ENCODE measurements at regions not wholly inside any gene's neighbourhood (a gene's known extent, or its start where the extent isn't known, plus 50 kb on each side); places are given as distances from the start of the nearest gene placed in this dataset.

DNA sequence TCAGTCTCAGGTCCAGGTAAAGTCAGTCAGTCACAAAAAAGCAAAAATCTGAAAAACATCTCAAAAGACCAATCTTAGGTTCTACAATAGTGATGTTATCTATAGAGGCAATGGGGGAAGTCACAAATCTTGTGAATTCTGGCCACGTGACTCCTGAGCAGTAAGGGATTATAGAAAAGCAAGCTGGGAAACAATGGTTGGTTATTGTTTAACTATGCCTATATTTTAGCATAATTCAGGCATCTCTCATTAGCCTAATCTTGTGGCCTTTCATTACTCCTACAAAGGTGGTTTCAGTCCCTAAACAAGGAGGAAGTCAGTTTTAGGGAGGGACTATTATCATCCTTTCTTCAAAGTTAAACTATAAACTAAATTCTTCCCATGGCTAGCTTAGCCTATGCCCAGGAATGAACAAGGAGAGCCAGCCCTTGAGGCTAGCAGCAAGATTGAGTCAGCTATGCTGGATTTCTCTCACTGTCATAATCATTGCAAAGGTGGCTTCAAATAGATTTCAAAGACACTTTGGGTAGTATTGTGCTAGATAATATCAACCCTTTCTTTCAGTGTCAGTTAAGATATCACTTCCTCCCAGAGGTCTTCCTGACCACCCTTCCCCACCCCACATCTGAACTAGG is 56.4 kb upstream of the ITGA6 start:
- CTCF ChIA-PET = no interaction called here
- 18% methylated on average over 1 of the region's 1 CpG for WGBS (ENCODE audit: missing lambda C conversion rate)
- H3K4me3 ChIP-seq = no peak overlapping the region
- H3K4me1 ChIP-seq = peaks cover 6% of the 10 kb centered on the region; the same call in 2 of the 3 replicates
- no peak overlapping the region for H3K27ac ChIP-seq
- no peak overlapping the region for H3K4me2 ChIP-seq
- FAIRE-seq (no peak), DNase-seq (ENCODE audit: low read depth in 1 of 2, low spot score in 1 of 2) (no peak), ATAC-seq (no peak)
- TF ChIP-seq BHLHE40 (IDR thresholded peaks at IDR 0.05; ENCODE audit: low read depth, low read length) (no peak), HEYL (CRISPR knock-in tag; IDR thresholded peaks at IDR 0.05) (no peak), TFCP2L1 (CRISPR knock-in tag; IDR thresholded peaks at IDR 0.05) (no peak)
- TF ChIP-seq, protein P1, sequence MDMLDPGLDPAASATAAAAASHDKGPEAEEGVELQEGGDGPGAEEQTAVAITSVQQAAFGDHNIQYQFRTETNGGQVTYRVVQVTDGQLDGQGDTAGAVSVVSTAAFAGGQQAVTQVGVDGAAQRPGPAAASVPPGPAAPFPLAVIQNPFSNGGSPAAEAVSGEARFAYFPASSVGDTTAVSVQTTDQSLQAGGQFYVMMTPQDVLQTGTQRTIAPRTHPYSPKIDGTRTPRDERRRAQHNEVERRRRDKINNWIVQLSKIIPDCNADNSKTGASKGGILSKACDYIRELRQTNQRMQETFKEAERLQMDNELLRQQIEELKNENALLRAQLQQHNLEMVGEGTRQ (IDR thresholded peaks at IDR 0.05) = no peak
- TF ChIP-seq, protein P2, sequence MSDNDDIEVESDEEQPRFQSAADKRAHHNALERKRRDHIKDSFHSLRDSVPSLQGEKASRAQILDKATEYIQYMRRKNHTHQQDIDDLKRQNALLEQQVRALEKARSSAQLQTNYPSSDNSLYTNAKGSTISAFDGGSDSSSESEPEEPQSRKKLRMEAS (IDR thresholded peaks at IDR 0.05) = no peak
- POLR2A ChIA-PET = no interaction called here
- H3K9me3 ChIP-seq = peaks cover 9% of the 10 kb centered on the region; the same call in 1 of the 3 replicates

DNA sequence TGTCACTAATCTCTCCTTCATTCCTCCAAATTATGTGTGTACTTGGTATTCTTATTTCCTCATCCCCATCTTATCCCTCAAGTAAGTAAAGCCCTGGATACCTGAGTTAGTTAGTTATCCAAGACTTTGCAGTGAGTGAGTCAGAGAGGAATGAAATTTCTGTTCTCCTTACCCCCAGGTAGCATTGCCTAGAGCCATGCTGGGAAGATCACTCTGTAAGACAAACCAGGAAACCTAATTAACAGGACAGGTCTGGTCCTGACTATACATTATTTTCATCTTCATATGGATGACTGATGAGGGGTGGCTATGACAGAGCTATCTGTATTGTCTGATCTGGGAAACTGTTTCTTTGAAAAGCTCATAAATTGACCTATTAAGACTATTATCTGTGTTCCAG is 55.0 kb upstream of the ITGA6 start:
- Histone ChIP-seq H3K9me3 (peaks cover 9% of the 10 kb centered on the region; the same call in 1 of the 3 replicates), H3K4me3 (no peak overlapping the region), H3K4me2 (no peak overlapping the region), H3K27ac (no peak overlapping the region), H3K4me1 (peaks cover 6% of the 10 kb centered on the region; the same call in 2 of the 3 replicates)
- ChIA-PET POLR2A (no interaction called here), CTCF (interaction anchor here (1.7 kb wide), 1 partner anchor 84 kb away, joined by 4 read pairs; no protein-coding TSS in a partner anchor)
- ATAC-seq = no peak
- TF ChIP-seq CBX2 (IDR thresholded peaks at IDR 0.05; ENCODE audit: borderline replicate concordance, low read depth) (no peak), ESRRA (IDR thresholded peaks at IDR 0.05; ENCODE audit: borderline replicate concordance, low read length) (no peak), MYC (IDR thresholded peaks at IDR 0.05; ENCODE audit: borderline replicate concordance, low read length) (no peak), EHF (CRISPR knock-in tag; IDR thresholded peaks at IDR 0.05) (no peak), BHLHE40 (IDR thresholded peaks at IDR 0.05; ENCODE audit: low read depth, low read length) (no peak), NPAS2 (CRISPR knock-in tag; IDR thresholded peaks at IDR 0.05; ENCODE audit: borderline replicate concordance) (no peak)
- TF ChIP-seq, protein P2 (IDR thresholded peaks at IDR 0.05) = no peak
- DNase-seq (ENCODE audit: low read depth in 1 of 2, low spot score in 1 of 2) = no peak
- FAIRE-seq = no peak

DNA sequence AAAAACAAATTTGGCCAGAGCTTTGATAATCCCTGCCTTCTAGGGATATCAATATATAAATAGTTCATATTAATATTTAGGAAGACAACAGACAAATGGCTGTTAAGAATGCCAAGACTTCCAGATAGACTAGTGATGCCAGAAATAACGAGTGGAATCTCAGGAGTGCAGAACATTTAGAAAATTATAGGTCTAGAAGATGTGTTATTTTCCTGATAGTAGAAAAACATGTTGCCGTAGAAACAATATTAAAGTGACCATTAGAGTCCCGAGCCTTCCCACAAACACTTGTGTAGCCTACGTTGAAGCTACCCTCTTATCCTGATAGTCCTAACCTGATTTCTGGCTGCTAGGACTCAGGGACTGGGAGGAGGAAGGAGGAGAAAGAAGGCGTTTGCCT is 54.3 kb upstream of the ITGA6 start:
- DNase-seq (ENCODE audit: low read depth in 1 of 2, low spot score in 1 of 2) = no peak
- Histone ChIP-seq H3K4me2 (no peak overlapping the region), H3K9me3 (peaks cover 9% of the 10 kb centered on the region; the same call in 1 of the 3 replicates), H3K4me1 (peaks cover 6% of the 10 kb centered on the region; the same call in 2 of the 3 replicates), H3K27ac (no peak overlapping the region), H3K4me3 (no peak overlapping the region)
- CTCF ChIA-PET = interaction anchor here (1.7 to 1.8 kb wide), 2 partner anchors 83 to 89 kb away, joined by 4 to 7 read pairs; no protein-coding TSS in a partner anchor
- WGBS (ENCODE audit: missing lambda C conversion rate) = 26% methylated on average over 5 of the region's 5 CpGs
- TF ChIP-seq JUNB (IDR thresholded peaks at IDR 0.05) (no peak), EHF (CRISPR knock-in tag; IDR thresholded peaks at IDR 0.05) (no peak), POLR2A (IDR thresholded peaks at IDR 0.05; ENCODE audit: low read length) (no peak), NR3C1 (IDR thresholded peaks at IDR 0.05) (no peak), HOXB13 (CRISPR knock-in tag; IDR thresholded peaks at IDR 0.05; ENCODE audit: low read depth) (no peak), PHF8 (IDR thresholded peaks at IDR 0.05; ENCODE audit: borderline replicate concordance, low read depth) (no peak), ESRRA (IDR thresholded peaks at IDR 0.05; ENCODE audit: borderline replicate concordance, low read length) (no peak), RNF2 (IDR thresholded peaks at IDR 0.05; ENCODE audit: borderline replicate concordance, low read depth) (no peak), ZFP36 (IDR thresholded peaks at IDR 0.05; ENCODE audit: borderline replicate concordance, partially characterized antibody) (no peak), RAD21 (conservative IDR thresholded peaks at IDR 0.05 in 1 of 2, IDR thresholded peaks at IDR 0.05 in 1 of 2) (no peak), HEYL (CRISPR knock-in tag; IDR thresholded peaks at IDR 0.05) (no peak)
- TF ChIP-seq, protein P3, sequence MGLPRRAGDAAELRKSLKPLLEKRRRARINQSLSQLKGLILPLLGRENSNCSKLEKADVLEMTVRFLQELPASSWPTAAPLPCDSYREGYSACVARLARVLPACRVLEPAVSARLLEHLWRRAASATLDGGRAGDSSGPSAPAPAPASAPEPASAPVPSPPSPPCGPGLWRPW (IDR thresholded peaks at IDR 0.05) = no peak
- TF ChIP-seq, protein P4, sequence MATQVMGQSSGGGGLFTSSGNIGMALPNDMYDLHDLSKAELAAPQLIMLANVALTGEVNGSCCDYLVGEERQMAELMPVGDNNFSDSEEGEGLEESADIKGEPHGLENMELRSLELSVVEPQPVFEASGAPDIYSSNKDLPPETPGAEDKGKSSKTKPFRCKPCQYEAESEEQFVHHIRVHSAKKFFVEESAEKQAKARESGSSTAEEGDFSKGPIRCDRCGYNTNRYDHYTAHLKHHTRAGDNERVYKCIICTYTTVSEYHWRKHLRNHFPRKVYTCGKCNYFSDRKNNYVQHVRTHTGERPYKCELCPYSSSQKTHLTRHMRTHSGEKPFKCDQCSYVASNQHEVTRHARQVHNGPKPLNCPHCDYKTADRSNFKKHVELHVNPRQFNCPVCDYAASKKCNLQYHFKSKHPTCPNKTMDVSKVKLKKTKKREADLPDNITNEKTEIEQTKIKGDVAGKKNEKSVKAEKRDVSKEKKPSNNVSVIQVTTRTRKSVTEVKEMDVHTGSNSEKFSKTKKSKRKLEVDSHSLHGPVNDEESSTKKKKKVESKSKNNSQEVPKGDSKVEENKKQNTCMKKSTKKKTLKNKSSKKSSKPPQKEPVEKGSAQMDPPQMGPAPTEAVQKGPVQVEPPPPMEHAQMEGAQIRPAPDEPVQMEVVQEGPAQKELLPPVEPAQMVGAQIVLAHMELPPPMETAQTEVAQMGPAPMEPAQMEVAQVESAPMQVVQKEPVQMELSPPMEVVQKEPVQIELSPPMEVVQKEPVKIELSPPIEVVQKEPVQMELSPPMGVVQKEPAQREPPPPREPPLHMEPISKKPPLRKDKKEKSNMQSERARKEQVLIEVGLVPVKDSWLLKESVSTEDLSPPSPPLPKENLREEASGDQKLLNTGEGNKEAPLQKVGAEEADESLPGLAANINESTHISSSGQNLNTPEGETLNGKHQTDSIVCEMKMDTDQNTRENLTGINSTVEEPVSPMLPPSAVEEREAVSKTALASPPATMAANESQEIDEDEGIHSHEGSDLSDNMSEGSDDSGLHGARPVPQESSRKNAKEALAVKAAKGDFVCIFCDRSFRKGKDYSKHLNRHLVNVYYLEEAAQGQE (IDR thresholded peaks at IDR 0.05) = no peak
- no peak for FAIRE-seq
- no peak for ATAC-seq
- POLR2A ChIA-PET = no interaction called here

All from A549 (cell line).